Thoracic aorta (tissue), 2 donors: ENCODE measurements at regions not wholly inside any gene's neighbourhood (a gene's known extent, or its start where the extent isn't known, plus 50 kb on each side); places are given as distances from the start of the nearest gene placed in this dataset.

Experiments used
- ATAC-seq: fragments of 150-250 bp; one replicate; pipeline ENCODE4 v1.8.0; 2017; ENCODE audit warnings: low read depth; ENCODE audit not compliant: insufficient number of reproducible peaks, low FRiP score
- DNase-seq: peaks from one replicate; pipeline ENCODE4 v3.0.0-alpha.2; 2020; ENCODE audit warnings: low spot score
- H3K27ac ChIP-seq, 2 donors: fragments of 200-600 bp; sonication (generic); 1 replicate in 1 of 2; 2 replicates in 1 of 2; pipeline ENCODE4 v1.5.1; 2016; ENCODE audit warnings: mild to moderate bottlenecking in 2 of 2, moderate library complexity in 2 of 2
- H3K27me3 ChIP-seq: fragments of 200-600 bp; sonication (generic); replicated peaks from 2 replicates; pipeline ENCODE4 v1.6.0; 2016; ENCODE audit warnings: mild to moderate bottlenecking; ENCODE audit not compliant: insufficient read depth
- H3K36me3 ChIP-seq: fragments of 200-600 bp; sonication (generic); one replicate; pipeline ENCODE4 v1.5.1; 2016
- H3K4me1 ChIP-seq, 2 donors: fragments of 200-600 bp; sonication (generic); 1 replicate in 1 of 2; 2 replicates in 1 of 2; pipeline versions ENCODE4 v1.5.1 to v1.6.0; 2016; ENCODE audit warnings: low read depth in 2 of 2, mild to moderate bottlenecking in 1 of 2; ENCODE audit not compliant: control insufficient read depth in 1 of 2
- H3K4me3 ChIP-seq: fragments of 200-600 bp; sonication (generic); 2 replicates; pipeline ENCODE4 v1.5.1; 2016; ENCODE audit warnings: mild to moderate bottlenecking
- H3K9me3 ChIP-seq: fragments of 200-600 bp; sonication (generic); 2 replicates; pipeline ENCODE4 v1.5.1; 2016
- CTCF ChIP-seq: fragments of 200-600 bp; sonication (generic); IDR thresholded peaks from one replicate; pipeline ENCODE4 v1.5.1; 2019; ENCODE audit warnings: antibody characterized with exemption

- Histone ChIP-seq H3K9me3 (peaks cover 4% of the 10 kb centered on the region), H3K27me3 (no peaks in the 10 kb centered on the region), H3K27ac (no peak overlapping the region), H3K36me3 (no peaks in the 10 kb centered on the region), H3K4me3 (no peak overlapping the region), H3K4me1 (peaks cover 7 to 20% of the 10 kb centered on the region in 2 donors)
- DNase-seq (no peak), ATAC-seq (no peak)
- no peak for TF ChIP-seq CTCF
Observed at GRCh38 chr7:420142-421093, 99.2 kb downstream of the PDGFA start.

- no peak for TF ChIP-seq CTCF
- Histone ChIP-seq H3K4me3 (no peak overlapping the region), H3K4me1 (peaks cover 13 to 28% of the 10 kb centered on the region in 2 donors), H3K36me3 (no peaks in the 10 kb centered on the region), H3K27ac (no peak overlapping the region), H3K9me3 (peaks cover 4% of the 10 kb centered on the region), H3K27me3 (no peaks in the 10 kb centered on the region)
- ATAC-seq = no peak
- no peak for DNase-seq
Observed at GRCh38 chr7:421136-421991, 98.3 kb downstream of the PDGFA start.

GRCh38 chr7:422191-422885 is 97.3 kb downstream of the PDGFA start:
- DNase-seq (no peak), ATAC-seq (no peak)
- TF ChIP-seq CTCF = no peak
- H3K4me1 ChIP-seq = peaks cover 13 to 28% of the 10 kb centered on the region in 2 donors
- H3K27me3 ChIP-seq = no peaks in the 10 kb centered on the region
- no peaks in the 10 kb centered on the region for H3K36me3 ChIP-seq
- no peak overlapping the region for H3K4me3 ChIP-seq
- no peak overlapping the region for H3K27ac ChIP-seq
- peaks cover 4% of the 10 kb centered on the region for H3K9me3 ChIP-seq

GRCh38 chr7:422886-423225 is 96.8 kb downstream of the PDGFA start:
- no peak overlapping the region for H3K4me3 ChIP-seq
- H3K27me3 ChIP-seq = no peaks in the 10 kb centered on the region
- no peak for TF ChIP-seq CTCF
- no peak overlapping the region for H3K27ac ChIP-seq
- H3K36me3 ChIP-seq = no peaks in the 10 kb centered on the region
- peaks cover 13 to 28% of the 10 kb centered on the region in 2 donors for H3K4me1 ChIP-seq
- DNase-seq (no peak), ATAC-seq (no peak)
- peaks cover 4% of the 10 kb centered on the region for H3K9me3 ChIP-seq
